Type B pancreatic cell (in vitro differentiated cells): ENCODE measurements at regions not wholly inside any gene's neighbourhood (a gene's known extent, or its start where the extent isn't known, plus 50 kb on each side); places are given as distances from the start of the nearest gene placed in this dataset.

Source experiments
- DNase-seq: peaks from one replicate; pipeline ENCODE4 v3.0.0; 2021; ENCODE audit warnings: mixed read lengths; ENCODE audit not compliant: unreplicated experiment; ENCODE audit errors: extremely low spot score
- H3K27ac Mint-ChIP-seq: 2 replicates; pipeline ENCODE4 v1.8.0; 2021; ENCODE audit warnings: mild to moderate bottlenecking, mixed read lengths
- H3K27me3 Mint-ChIP-seq: 2 replicates; pipeline ENCODE4 v1.8.0; 2021; ENCODE audit warnings: mixed read lengths
- H3K36me3 Mint-ChIP-seq: 2 replicates; pipeline ENCODE4 v1.8.0; 2021; ENCODE audit warnings: mixed read lengths
- H3K4me1 Mint-ChIP-seq: one replicate; pipeline ENCODE4 v1.8.0; 2021; ENCODE audit warnings: mixed read lengths; ENCODE audit not compliant: unreplicated experiment
- H3K4me3 Mint-ChIP-seq: 2 replicates; pipeline ENCODE4 v1.8.0; 2021; ENCODE audit warnings: mild to moderate bottlenecking, mixed read lengths
- H3K9me3 Mint-ChIP-seq: 2 replicates; pipeline ENCODE4 v1.8.0; 2021; ENCODE audit warnings: mixed read lengths
- TF ChIP-seq, protein P1 (sequence below): fragments of 200-600 bp; sonication (generic); conservative IDR thresholded peaks from 2 replicates; pipeline ENCODE4 v1.5.0; 2021; ENCODE audit warnings: antibody characterized with exemption, mild to moderate bottlenecking

DNA sequence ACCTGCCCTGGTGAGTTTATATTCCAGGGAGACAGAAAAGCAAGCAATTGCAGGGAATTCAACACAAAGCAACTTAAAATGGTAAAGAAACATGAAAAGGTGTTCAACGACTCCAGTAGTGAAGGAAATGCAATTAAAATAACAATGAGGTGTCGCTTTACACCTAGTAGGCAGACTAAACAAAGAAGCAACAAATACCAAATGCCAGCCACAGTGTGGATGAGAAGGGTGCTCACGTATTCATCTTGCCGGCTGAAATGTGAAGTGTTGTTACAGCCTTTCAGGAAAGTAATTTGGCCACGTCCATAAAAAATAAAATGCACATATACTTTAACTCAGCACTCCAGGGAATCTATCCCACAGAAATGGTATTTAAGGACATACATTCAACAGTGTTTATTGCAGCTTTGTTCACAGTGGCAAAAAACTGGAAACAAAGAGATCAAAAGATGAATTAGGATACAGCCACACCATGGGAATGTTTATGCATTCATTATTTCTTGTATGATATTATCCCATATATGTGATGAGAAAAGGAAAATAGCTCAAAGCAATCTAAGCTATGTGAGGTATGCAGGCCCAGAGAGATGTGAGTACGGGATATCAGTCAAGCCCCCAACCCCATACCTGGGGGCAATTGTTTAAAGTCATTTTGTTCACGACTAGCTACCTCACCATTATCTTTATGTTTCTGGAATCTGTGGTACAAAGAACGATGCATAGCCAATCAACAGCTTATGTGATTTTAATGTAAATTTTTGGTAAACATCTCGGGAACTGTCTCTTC, 266.0 kb upstream of the SOX4 start:
- H3K4me1 Mint-ChIP-seq = peaks cover 19% of the 10 kb centered on the region
- H3K27ac Mint-ChIP-seq = no peak overlapping the region
- no peaks in the 10 kb centered on the region for H3K9me3 Mint-ChIP-seq
- H3K4me3 Mint-ChIP-seq = no peak overlapping the region
- TF ChIP-seq, protein P1, sequence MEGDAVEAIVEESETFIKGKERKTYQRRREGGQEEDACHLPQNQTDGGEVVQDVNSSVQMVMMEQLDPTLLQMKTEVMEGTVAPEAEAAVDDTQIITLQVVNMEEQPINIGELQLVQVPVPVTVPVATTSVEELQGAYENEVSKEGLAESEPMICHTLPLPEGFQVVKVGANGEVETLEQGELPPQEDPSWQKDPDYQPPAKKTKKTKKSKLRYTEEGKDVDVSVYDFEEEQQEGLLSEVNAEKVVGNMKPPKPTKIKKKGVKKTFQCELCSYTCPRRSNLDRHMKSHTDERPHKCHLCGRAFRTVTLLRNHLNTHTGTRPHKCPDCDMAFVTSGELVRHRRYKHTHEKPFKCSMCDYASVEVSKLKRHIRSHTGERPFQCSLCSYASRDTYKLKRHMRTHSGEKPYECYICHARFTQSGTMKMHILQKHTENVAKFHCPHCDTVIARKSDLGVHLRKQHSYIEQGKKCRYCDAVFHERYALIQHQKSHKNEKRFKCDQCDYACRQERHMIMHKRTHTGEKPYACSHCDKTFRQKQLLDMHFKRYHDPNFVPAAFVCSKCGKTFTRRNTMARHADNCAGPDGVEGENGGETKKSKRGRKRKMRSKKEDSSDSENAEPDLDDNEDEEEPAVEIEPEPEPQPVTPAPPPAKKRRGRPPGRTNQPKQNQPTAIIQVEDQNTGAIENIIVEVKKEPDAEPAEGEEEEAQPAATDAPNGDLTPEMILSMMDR = no peak
- H3K27me3 Mint-ChIP-seq = no peaks in the 10 kb centered on the region
- no peak for DNase-seq
- H3K36me3 Mint-ChIP-seq = no peaks in the 10 kb centered on the region

DNA sequence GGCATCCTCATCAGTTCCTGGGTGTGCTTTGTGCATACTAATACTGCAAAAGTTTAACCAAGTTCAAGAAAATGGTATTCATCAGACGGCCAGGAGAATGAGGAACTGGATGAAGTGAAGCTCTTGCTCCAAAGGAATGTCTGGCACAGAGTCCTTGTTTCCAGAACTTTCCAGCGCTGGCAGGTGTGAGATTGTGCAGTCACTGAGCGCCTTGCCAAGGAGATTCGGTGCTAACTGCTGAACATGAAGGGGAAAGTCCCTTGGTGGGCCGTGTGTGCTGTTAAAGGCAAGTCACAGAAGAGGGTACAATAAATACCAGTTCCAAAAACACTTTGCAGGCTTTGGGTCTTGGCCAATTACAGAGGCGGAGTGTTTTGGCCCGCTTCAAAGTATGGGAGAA, 262.3 kb upstream of the SOX4 start:
- Mint-ChIP-seq H3K27me3 (no peaks in the 10 kb centered on the region), H3K4me1 (peaks cover 14% of the 10 kb centered on the region), H3K27ac (no peak overlapping the region), H3K4me3 (no peak overlapping the region), H3K9me3 (no peaks in the 10 kb centered on the region), H3K36me3 (no peaks in the 10 kb centered on the region)
- no peak for DNase-seq
- TF ChIP-seq, protein P1 = no peak

DNA sequence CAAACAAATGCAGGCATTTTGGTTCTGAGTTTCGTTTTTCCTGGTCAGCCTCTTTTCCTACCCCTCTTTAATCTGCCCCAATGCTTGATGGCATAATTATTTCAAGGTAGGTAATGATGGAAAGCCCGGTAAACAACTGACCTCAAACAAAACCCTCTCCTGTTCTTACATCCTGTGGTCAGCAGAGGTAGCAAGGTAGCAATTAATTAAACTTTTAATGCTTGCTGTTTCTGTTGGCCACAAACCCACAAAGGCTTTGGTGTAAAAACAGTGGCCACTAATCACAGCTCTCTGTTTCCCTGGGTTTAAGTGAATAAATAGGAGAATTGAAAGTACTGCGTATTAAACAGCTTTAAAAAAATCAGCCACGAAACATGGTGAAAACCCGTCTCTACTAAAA, 261.5 kb upstream of the SOX4 start:
- Mint-ChIP-seq H3K9me3 (no peaks in the 10 kb centered on the region), H3K4me3 (no peak overlapping the region), H3K27me3 (no peaks in the 10 kb centered on the region), H3K36me3 (no peaks in the 10 kb centered on the region), H3K27ac (no peak overlapping the region), H3K4me1 (peaks cover 12% of the 10 kb centered on the region)
- TF ChIP-seq, protein P1 = no peak
- DNase-seq = no peak

DNA sequence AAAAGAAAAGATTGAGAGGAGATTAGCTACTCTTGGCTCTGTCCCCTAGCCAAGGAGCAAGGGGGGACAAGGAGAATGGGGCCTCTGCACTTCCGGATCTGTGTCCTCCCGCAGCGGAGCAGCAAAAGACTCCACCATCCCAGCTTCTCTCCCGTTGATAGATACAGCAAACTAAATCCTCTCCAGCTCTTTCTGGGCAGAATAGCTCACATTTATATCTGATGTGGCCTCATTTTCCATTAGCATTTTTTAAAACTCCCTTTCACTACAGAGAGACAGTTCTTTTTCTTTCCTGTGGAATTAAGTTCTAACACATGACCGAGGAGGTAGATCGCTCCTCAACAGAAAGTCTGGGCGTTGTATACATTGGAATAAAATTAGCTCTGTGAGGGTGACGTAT, 260.9 kb upstream of the SOX4 start:
- Mint-ChIP-seq H3K27ac (no peak overlapping the region), H3K9me3 (no peaks in the 10 kb centered on the region)
- DNase-seq = no peak

DNA sequence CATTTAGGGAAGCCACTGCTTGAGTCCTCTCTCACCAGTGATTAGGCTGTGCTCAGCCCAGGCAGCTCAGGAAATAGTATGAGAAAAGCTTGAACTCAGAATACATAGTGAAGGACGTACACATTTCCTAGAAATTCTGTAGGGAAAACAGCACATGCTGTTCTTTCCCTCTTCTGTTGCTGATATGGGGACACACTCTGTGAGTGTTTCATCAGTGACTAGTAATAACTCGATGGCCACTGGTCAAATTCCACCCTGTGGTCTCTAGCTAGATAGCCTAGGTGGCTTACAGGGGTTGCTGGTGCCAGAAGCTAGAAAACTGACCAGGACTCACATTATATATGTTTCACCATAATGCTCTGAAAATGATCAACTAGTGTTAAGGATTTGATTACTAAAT, 259.8 kb upstream of the SOX4 start:
- H3K27ac Mint-ChIP-seq = no peak overlapping the region

More for the DNA sequence above, 260.9 kb upstream of the SOX4 start:
- Mint-ChIP-seq H3K36me3 (no peaks in the 10 kb centered on the region), H3K27me3 (no peaks in the 10 kb centered on the region), H3K4me1 (peaks cover 6% of the 10 kb centered on the region), H3K4me3 (no peak overlapping the region)
- TF ChIP-seq, protein P1 = no peak

More for the DNA sequence above, 259.8 kb upstream of the SOX4 start:
- Mint-ChIP-seq H3K4me1 (peaks cover 7% of the 10 kb centered on the region), H3K36me3 (no peaks in the 10 kb centered on the region), H3K27me3 (no peaks in the 10 kb centered on the region), H3K4me3 (no peak overlapping the region), H3K9me3 (peaks cover 7% of the 10 kb centered on the region)
- DNase-seq = no peak
- TF ChIP-seq, protein P1 = no peak
